ENCODE measurements at regions not wholly inside any gene's neighbourhood (a gene's known extent, or its start where the extent isn't known, plus 50 kb on each side); places are given as distances from the start of the nearest gene placed in this dataset.

DNA sequence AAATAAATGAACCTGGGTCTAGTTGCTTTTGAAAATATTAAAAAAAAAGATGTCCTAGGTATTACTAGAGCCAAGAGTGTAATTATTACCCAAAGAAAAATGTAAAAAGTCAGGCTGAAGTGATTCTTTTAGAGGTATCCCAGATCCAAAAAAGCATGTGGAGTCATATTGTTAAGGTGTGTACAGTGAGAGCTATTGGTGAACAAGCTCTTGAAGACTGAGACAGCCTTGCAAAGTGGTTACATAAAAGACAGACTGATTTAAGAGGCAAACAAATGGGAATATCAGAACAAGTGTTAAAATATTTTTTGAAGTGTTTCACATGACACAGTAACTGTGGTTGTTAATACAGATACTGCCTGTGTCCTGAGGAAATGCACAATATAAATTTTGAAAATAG is 624.5 kb downstream of the PLOD2 start:
- Histone ChIP-seq H3K79me2 (ENCODE audit: control insufficient read depth, insufficient read depth, low read length) (no peaks in the 10 kb centered on the region), H2AFZ (ENCODE audit: low read length) (no peak overlapping the region), H4K20me1 (ENCODE audit: control insufficient read depth, extremely low read depth, insufficient read depth, low read length) (no peaks in the 10 kb centered on the region), H3K27ac (ENCODE audit: insufficient read depth, low read length) (no peak overlapping the region), H3K4me2 (ENCODE audit: extremely low read depth, insufficient read depth, low read length) (no peak overlapping the region), H3K27me3 (ENCODE audit: control insufficient read depth, insufficient read depth, low read length) (no peaks in the 10 kb centered on the region), H3K9ac (ENCODE audit: insufficient read depth, low read length) (no peak overlapping the region), H3K4me3 (replicated peaks in 1 of 4; ENCODE audit: control extremely low read depth in 1 of 4, insufficient read depth in 1 of 4, low read depth in 3 of 4, low read length in 4 of 4) (no peak overlapping the region), H3K4me1 (ENCODE audit: control insufficient read depth, extremely low read depth, insufficient read depth, low read length) (no peaks in the 10 kb centered on the region), H3K36me3 (ENCODE audit: control insufficient read depth, insufficient read depth, low read length) (no peaks in the 10 kb centered on the region), H3K9me3 (ENCODE audit: control insufficient read depth, insufficient read depth, low read depth, low read length) (no peaks in the 10 kb centered on the region)
- TF ChIP-seq, protein P1, sequence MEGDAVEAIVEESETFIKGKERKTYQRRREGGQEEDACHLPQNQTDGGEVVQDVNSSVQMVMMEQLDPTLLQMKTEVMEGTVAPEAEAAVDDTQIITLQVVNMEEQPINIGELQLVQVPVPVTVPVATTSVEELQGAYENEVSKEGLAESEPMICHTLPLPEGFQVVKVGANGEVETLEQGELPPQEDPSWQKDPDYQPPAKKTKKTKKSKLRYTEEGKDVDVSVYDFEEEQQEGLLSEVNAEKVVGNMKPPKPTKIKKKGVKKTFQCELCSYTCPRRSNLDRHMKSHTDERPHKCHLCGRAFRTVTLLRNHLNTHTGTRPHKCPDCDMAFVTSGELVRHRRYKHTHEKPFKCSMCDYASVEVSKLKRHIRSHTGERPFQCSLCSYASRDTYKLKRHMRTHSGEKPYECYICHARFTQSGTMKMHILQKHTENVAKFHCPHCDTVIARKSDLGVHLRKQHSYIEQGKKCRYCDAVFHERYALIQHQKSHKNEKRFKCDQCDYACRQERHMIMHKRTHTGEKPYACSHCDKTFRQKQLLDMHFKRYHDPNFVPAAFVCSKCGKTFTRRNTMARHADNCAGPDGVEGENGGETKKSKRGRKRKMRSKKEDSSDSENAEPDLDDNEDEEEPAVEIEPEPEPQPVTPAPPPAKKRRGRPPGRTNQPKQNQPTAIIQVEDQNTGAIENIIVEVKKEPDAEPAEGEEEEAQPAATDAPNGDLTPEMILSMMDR (conservative IDR thresholded peaks at IDR 0.05 in 1 of 2, IDR thresholded peaks at IDR 0.05 in 1 of 2; ENCODE audit: low read depth in 1 of 2, low read length in 2 of 2) = no peak
- no peak for TF ChIP-seq EZH2 (IDR thresholded peaks at IDR 0.05; ENCODE audit: low read length, missing control alignments)
- DNase-seq (ENCODE audit: low read depth in 2 of 2) = no peak

DNA sequence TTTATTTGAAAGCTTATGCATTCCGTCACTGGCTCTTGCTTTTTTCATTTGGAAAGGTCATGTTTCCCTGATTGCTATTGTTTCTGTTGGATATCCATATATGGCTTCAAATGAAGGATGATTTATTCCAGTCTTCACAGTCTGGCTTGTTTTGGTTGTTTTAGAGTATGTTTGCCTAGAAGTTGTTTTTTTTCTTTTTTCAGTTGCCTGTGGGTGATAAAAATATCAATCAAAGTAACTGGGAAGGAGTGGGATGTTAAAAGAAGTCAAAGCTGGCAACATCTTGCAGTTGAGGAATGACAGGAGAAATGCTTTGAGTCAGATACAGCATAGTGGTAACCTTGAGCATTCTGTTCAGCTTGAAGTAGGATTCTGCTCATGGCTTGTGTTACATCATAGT is 610.5 kb downstream of the PLOD2 start:
- Histone ChIP-seq H3K27me3 (ENCODE audit: control insufficient read depth, insufficient read depth, low read length) (no peaks in the 10 kb centered on the region), H3K9me3 (ENCODE audit: control insufficient read depth, insufficient read depth, low read depth, low read length) (no peaks in the 10 kb centered on the region), H3K4me1 (ENCODE audit: control insufficient read depth, extremely low read depth, insufficient read depth, low read length) (no peaks in the 10 kb centered on the region), H4K20me1 (ENCODE audit: control insufficient read depth, extremely low read depth, insufficient read depth, low read length) (no peaks in the 10 kb centered on the region), H3K36me3 (ENCODE audit: control insufficient read depth, insufficient read depth, low read length) (no peaks in the 10 kb centered on the region), H3K79me2 (ENCODE audit: control insufficient read depth, insufficient read depth, low read length) (no peaks in the 10 kb centered on the region), H2AFZ (ENCODE audit: low read length) (no peak overlapping the region), H3K9ac (ENCODE audit: insufficient read depth, low read length) (no peak overlapping the region), H3K27ac (ENCODE audit: insufficient read depth, low read length) (no peak overlapping the region), H3K4me3 (replicated peaks in 1 of 4; ENCODE audit: control extremely low read depth in 1 of 4, insufficient read depth in 1 of 4, low read depth in 3 of 4, low read length in 4 of 4) (no peak overlapping the region), H3K4me2 (ENCODE audit: extremely low read depth, insufficient read depth, low read length) (no peak overlapping the region)
- DNase-seq (ENCODE audit: low read depth in 2 of 2) = no peak
- TF ChIP-seq, protein P1 (conservative IDR thresholded peaks at IDR 0.05 in 1 of 2, IDR thresholded peaks at IDR 0.05 in 1 of 2; ENCODE audit: low read depth in 1 of 2, low read length in 2 of 2) = no peak
- TF ChIP-seq EZH2 (IDR thresholded peaks at IDR 0.05; ENCODE audit: low read length, missing control alignments) = no peak

DNA sequence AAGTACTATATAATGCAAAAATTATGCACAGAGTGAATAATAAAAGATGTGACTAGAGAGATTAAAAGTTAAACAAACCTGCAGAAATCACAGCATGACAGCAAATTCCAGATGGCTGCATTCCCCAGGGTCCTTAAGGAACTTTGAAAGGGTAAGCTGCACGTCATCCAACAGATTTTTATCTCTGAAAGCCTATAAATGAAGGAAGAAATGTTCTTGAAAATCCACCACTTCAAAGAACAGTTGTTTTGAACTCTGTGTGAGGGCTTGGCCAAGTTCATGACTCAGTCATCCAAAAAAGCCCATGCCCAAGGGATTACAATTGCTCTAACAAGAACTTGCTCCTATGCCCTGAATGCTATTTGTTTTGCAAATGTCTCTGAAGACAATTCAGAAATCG is 603.6 kb downstream of the PLOD2 start:
- Histone ChIP-seq H3K4me2 (ENCODE audit: extremely low read depth, insufficient read depth, low read length) (no peak overlapping the region), H3K9me3 (ENCODE audit: control insufficient read depth, insufficient read depth, low read depth, low read length) (no peaks in the 10 kb centered on the region), H3K36me3 (ENCODE audit: control insufficient read depth, insufficient read depth, low read length) (no peaks in the 10 kb centered on the region), H3K9ac (ENCODE audit: insufficient read depth, low read length) (no peak overlapping the region), H3K27ac (ENCODE audit: insufficient read depth, low read length) (no peak overlapping the region), H2AFZ (ENCODE audit: low read length) (no peak overlapping the region), H3K4me3 (replicated peaks in 1 of 4; ENCODE audit: control extremely low read depth in 1 of 4, insufficient read depth in 1 of 4, low read depth in 3 of 4, low read length in 4 of 4) (no peak overlapping the region), H3K27me3 (ENCODE audit: control insufficient read depth, insufficient read depth, low read length) (no peaks in the 10 kb centered on the region), H4K20me1 (ENCODE audit: control insufficient read depth, extremely low read depth, insufficient read depth, low read length) (no peaks in the 10 kb centered on the region), H3K79me2 (ENCODE audit: control insufficient read depth, insufficient read depth, low read length) (no peaks in the 10 kb centered on the region), H3K4me1 (ENCODE audit: control insufficient read depth, extremely low read depth, insufficient read depth, low read length) (no peaks in the 10 kb centered on the region)
- TF ChIP-seq EZH2 (IDR thresholded peaks at IDR 0.05; ENCODE audit: low read length, missing control alignments) = no peak
- TF ChIP-seq, protein P1 (conservative IDR thresholded peaks at IDR 0.05 in 1 of 2, IDR thresholded peaks at IDR 0.05 in 1 of 2; ENCODE audit: low read depth in 1 of 2, low read length in 2 of 2) = no peak
- DNase-seq (ENCODE audit: low read depth in 2 of 2) = peak; percentile 58 to 65
